WI38 (cell line): ENCODE measurements at regions not wholly inside any gene's neighbourhood (a gene's known extent, or its start where the extent isn't known, plus 50 kb on each side); places are given as distances from the start of the nearest gene placed in this dataset.

Experiments
- H3K4me3 ChIP-seq: 2 replicates; pipeline ENCODE4 v1.5.1; 2011; ENCODE audit warnings: low read depth, mild to moderate bottlenecking, control low read depth, low read length
- TF ChIP-seq, protein P1 (sequence below): IDR thresholded peaks from 2 replicates; pipeline ENCODE4 v1.5.1; 2012; ENCODE audit warnings: low read depth, mild to moderate bottlenecking, control low read depth, low read length

DNA sequence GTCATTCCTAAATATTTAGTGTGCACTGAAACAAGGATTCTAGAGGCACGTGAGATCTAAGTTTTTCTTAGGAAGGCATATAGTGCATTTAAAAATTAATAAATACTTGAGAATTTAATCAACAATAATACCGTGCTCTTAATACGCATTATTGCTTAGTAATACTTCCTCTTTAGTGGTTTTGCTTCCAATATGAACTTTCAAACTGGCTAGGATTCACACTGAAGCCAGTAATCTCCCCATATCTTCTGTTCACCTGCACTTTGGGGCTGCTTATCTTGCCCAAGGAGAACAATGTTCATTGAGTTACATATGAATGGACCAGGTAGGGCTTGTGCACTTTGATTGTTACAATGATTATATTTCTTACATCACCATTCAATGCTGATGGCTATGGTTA, 180.5 kb upstream of the RIOK2 start:
- H3K4me3 ChIP-seq = no peak overlapping the region

DNA sequence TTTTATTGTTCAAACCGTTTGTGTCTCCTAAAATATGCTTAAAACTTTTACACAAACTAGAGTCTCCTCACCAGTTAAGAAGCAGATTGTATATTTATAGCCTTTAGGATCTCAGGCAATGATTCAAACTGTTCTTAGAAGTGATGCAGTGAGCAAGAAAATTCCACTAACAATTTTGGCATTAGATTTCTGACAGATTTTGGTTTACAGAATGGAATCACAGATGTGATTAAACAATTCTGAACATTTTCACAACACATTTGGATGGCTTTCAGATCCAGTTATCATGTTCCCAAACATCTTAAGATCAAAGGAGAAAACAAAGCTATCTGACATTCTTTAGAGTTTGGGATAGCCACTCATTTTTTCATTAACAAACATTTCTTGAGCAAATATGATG, 181.7 kb upstream of the RIOK2 start:
- no peak overlapping the region for H3K4me3 ChIP-seq
- TF ChIP-seq, protein P1, sequence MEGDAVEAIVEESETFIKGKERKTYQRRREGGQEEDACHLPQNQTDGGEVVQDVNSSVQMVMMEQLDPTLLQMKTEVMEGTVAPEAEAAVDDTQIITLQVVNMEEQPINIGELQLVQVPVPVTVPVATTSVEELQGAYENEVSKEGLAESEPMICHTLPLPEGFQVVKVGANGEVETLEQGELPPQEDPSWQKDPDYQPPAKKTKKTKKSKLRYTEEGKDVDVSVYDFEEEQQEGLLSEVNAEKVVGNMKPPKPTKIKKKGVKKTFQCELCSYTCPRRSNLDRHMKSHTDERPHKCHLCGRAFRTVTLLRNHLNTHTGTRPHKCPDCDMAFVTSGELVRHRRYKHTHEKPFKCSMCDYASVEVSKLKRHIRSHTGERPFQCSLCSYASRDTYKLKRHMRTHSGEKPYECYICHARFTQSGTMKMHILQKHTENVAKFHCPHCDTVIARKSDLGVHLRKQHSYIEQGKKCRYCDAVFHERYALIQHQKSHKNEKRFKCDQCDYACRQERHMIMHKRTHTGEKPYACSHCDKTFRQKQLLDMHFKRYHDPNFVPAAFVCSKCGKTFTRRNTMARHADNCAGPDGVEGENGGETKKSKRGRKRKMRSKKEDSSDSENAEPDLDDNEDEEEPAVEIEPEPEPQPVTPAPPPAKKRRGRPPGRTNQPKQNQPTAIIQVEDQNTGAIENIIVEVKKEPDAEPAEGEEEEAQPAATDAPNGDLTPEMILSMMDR = no peak

More for the DNA sequence above, 180.5 kb upstream of the RIOK2 start:
- TF ChIP-seq, protein P1 = no peak

DNA sequence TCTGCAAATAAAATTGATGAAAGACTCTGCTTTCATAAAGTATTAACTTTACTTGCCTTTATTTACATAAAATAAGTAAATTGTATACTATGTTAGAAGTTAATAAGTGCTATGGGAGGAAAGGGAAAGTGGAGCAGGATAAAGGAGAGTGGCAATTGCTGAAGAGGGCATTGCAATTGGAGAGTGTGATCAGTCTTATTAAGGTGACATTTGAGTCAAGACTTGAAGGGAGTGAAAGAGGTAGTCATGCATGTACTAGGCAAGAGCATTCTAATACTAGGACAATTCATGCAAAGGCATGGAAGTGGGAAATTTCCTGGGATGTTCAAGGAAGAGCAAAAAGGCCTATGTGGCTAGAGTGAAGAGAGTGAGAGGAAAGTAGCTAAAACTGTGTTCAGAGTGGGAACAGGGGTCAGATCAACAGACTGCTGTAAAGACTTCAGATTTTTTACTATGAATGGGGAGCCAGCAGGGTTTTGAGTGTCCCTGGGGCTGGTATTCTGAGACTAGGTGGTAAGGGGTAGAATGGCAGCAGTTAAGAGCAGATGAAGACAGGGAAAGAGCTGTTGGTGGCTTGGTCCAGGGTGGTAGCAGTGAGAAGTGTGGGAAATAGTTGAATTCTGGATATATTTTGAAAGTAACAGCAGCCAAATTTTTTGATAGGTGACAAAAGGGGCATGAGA, 182.3 kb upstream of the RIOK2 start:
- TF ChIP-seq, protein P1 = no peak
- no peak overlapping the region for H3K4me3 ChIP-seq

DNA sequence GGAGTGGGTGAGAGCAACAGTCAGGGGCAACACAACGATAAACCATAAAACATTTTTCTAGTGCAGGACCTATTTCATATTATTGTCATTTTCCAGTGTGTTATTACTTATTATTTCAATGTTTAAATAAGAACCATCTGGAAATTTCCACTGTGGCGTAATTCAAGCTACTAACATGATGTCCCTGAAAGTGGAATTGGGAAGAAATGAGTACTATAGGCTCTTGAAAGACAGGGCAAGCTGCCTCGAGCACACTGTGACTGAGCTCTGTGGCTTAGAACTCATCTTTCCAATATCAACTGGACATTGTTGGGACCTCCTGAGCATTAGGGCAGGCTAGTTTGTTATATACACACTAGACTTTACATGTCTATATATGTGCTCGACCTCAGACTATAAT, 182.9 kb upstream of the RIOK2 start:
- no peak overlapping the region for H3K4me3 ChIP-seq
- TF ChIP-seq, protein P1 = no peak

DNA sequence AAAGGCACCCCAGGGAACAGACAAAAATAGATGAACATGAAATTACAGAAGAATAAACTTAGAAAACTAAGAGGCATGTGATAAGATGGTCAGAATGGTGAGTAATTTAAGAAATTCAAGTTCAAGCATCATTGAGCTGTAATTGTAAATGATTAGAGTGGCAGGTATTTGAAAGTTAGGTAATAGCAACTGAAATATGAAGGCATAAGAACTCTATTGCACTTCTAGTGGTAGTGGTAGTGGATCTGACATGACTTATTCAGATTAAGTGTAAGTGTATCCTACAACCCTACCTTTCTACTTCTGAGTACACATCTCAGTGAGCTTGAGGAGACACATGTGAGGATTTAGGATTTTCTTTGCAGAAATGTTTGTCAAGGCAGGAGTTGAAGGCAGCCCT, 192.9 kb upstream of the RIOK2 start:
- TF ChIP-seq, protein P1 = no peak
- H3K4me3 ChIP-seq = no peak overlapping the region

DNA sequence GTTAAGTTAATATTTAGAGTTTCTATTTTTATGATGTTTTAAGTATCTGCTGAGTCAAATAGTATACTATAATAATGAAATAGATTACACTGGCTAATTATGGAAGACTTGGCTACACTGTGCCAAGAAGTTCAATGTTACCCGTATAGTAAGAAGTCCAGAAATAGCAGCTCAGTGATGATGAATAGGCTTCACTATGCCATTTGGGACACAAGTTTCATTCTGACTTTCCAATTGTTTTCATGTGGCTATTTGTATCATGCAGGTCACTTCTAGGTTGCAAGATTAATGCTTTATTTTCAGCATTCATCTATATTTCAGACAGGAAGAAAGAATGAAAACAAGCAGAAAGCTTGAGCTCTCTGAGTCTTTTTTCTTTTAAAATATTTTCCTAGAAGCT, 194.5 kb upstream of the RIOK2 start:
- TF ChIP-seq, protein P1 = no peak
- no peak overlapping the region for H3K4me3 ChIP-seq

DNA sequence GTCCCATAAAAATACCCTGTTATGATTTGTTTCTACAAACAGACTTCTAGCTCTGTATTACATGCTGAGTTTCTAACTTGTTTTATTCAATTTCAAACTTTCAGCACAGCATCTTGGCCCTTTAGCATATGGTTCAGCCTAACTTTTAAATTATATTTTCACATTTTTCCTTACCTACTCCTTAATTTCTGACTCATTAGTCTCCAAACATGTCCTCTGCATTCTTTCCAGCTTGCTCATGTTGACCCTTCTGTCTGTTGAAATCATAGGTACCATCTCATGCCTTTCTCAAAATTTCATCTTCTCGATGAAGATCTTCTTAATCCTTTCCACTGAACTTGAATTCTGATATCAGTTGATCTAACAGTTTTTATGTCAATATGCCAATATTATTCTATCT, 200.9 kb upstream of the RIOK2 start:
- no peak overlapping the region for H3K4me3 ChIP-seq
- TF ChIP-seq, protein P1 = no peak
